AG10803 (cell line): ENCODE measurements at regions not wholly inside any gene's neighbourhood (a gene's known extent, or its start where the extent isn't known, plus 50 kb on each side); places are given as distances from the start of the nearest gene placed in this dataset.
"Not testable (repeated sequence)": the region's sequence is repeated elsewhere in the genome, so short reads cannot be mapped to it uniquely, and the experiment has no call there.

Source experiments
- DNase-seq: peaks from one replicate; pipeline ENCODE4 v3.0.0; 2010; ENCODE audit warnings: low read depth
- H3K4me3 ChIP-seq: 2 replicates; pipeline ENCODE4 v1.5.1; 2011; ENCODE audit warnings: mild to moderate bottlenecking, low read length, control low read depth
- TF ChIP-seq, protein P1 (sequence below): conservative IDR thresholded peaks from 2 replicates; pipeline ENCODE4 v1.5.1; 2011; ENCODE audit warnings: mild to moderate bottlenecking, low read length, control low read depth, inconsistent platforms

DNA sequence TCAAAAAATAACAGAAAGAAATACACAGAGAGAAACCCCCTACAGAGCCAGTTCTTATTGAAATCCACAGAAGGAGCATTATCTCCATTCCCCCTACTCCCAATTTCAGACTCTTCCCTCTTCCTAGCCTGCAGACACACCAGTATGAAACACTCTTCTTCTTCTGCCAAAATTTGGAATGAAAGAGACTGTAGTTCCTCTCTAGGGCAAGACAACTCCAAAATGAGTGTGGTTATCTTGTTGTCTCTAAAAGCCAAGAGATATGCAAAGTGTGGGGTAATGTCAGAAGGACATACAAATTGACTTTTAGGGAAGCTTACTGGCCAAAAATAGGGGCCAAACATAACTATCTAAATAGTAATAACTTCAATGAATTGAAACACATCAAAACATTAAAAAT lies 337.1 kb upstream of the SETBP1 start:
- H3K4me3 ChIP-seq, result no peak overlapping the region
- no peak for DNase-seq
- TF ChIP-seq, protein P1, sequence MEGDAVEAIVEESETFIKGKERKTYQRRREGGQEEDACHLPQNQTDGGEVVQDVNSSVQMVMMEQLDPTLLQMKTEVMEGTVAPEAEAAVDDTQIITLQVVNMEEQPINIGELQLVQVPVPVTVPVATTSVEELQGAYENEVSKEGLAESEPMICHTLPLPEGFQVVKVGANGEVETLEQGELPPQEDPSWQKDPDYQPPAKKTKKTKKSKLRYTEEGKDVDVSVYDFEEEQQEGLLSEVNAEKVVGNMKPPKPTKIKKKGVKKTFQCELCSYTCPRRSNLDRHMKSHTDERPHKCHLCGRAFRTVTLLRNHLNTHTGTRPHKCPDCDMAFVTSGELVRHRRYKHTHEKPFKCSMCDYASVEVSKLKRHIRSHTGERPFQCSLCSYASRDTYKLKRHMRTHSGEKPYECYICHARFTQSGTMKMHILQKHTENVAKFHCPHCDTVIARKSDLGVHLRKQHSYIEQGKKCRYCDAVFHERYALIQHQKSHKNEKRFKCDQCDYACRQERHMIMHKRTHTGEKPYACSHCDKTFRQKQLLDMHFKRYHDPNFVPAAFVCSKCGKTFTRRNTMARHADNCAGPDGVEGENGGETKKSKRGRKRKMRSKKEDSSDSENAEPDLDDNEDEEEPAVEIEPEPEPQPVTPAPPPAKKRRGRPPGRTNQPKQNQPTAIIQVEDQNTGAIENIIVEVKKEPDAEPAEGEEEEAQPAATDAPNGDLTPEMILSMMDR, result no peak

DNA sequence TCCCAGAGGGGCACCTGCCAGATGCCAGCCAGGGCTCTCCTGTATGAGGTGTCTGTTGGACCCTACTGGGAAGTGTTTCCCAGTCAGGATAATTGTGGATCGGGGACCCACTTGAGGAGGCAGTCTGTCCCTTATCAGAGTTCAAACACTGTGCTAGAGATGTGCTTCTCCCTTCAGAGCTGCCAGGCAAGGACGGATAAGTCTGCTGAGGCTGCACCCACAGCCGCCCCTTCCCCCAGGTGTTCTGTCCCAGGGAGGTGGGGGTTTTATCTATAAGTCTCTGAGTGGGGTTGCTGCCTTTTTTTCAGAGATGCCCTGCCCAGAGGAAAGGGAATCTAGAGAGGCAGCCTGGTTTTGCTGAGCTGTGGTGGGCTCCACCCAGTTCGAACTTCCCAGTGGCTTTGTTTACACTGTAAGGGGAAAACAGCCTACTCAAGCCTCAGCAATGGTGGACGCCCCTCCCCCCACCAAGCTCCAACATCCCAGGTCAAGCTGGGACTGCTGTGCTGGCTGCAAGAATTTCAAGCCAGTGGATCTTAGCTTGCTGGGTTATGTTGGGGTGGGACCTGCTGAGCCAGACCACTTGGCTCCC lies 324.0 kb upstream of the SETBP1 start:
- H3K4me3 ChIP-seq, result no peak overlapping the region
- DNase-seq, result no peak
- TF ChIP-seq, protein P1, result no peak

DNA sequence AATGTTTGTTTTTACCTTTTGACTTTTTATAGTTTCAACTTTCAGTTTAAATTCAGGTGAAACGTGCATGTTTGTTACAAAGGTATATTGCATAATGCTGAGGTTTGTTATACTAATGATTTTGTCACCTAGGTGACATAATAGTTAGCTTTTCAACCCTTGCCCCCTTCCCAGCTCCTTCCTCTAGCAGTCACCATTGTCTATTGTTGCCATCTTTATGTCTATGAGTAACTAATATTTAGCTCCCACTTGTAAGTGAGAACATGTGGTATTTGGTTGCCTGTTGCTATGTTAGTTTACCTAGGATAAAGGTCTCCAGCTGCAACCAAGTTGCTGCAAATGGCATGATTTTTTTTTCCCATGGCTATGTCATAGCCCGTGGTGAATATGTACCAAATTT lies 322.3 kb upstream of the SETBP1 start:
- H3K4me3 ChIP-seq, result no peak overlapping the region
- DNase-seq, result no peak
- TF ChIP-seq, protein P1, result no peak

DNA sequence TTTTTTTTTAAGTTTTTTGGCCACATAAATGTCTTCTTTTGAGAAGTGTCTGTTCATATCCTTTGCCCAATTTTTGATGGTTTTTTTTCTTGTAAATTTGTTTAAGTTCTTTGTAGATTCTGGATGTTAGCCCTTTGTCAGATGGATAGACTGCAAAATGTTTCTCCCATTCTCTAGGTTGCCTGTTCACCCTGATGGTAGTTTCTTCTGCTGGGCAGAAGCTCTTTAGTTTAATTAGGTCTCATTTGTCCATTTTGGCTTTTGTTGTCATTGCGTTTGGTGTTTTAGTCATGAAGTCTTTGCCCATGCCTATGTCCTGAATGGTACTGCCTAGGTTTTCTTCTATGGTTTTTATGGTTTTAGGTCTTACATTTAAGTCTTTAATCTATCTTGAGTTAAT lies 320.9 kb upstream of the SETBP1 start:
- not testable (repeated sequence) for H3K4me3 ChIP-seq, DNase-seq

DNA sequence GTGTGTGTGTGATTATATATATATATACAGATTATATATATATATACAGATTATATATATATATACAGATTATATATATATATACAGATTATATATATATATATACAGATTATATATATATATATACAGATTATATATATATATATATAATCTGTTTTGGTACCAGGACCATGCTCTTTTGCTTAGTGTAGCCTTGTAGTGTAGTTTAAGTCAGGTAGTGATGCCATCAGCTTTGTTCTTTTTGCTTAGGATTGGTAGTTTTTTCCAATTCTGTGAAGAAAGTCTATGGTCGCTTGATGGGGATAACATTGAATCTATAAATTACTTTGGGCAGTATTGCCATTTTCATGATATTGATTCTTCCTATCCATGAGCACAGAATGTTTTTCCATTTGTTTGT lies 318.5 kb upstream of the SETBP1 start:
- DNase-seq, H3K4me3 ChIP-seq: not testable (repeated sequence)

DNA sequence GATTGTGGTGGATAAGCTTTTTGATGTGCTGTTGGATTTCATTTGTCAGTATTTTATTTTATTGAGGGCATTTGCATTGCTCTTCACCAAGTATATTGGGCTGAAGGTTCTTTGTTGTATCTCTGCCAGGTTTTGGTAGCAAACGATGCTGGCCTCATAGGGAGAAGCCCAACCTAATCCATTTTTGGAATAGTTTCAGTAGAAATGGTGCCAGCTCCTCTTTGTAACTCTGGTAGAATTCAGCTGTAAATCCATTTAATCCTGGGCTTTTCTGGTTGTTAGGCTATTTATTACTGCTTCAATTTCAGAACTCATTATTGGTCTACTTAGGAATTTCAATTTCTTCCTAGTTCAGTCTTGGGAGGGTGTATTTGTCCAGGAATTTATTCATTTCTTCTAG lies 309.8 kb upstream of the SETBP1 start:
- TF ChIP-seq, protein P1, result no peak
- no peak overlapping the region for H3K4me3 ChIP-seq
- DNase-seq, result no peak

DNA sequence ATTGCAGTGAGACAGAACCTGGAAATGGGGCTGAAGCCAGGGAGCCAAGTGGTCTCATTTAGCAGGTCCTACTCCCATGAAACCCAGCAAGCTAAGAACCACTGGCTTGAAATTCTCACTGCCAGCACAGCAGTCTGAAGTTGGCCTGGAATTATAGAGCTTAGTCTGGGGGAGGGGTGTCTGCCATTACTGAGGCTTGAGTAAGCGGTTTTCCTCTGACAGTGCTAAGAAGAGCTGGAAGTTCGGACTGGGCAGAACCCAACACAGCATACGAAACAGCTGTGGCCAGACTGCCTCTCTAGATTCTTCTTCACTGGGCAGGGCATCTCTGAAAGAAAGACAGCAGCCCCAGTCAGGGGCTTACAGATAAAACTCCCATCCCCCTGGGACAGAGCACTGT lies 305.7 kb upstream of the SETBP1 start:
- DNase-seq, result no peak
- no peak overlapping the region for H3K4me3 ChIP-seq
- TF ChIP-seq, protein P1, result no peak

DNA sequence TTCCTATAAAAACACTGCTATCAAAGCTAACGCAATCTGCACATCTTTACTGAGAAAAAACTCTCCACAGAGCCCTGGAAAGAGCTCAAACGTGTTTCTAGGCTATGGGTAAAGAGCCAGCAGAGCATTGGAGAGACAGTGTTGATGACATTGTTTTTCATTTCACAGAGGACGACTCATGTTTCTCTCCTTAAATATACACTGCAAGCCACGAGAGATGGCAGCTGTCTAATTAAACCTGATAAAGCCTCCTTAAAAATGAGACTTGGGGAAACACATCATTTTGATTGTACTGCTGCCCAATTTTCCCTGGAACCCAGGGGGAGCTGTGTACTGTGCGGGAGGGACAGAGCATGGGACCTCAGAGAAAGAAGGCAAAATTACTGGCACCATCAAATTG lies 294.3 kb upstream of the SETBP1 start:
- H3K4me3 ChIP-seq, result no peak overlapping the region
- TF ChIP-seq, protein P1, result no peak
- no peak for DNase-seq
